Body of pancreas (tissue), 4 donors: ENCODE measurements at regions not wholly inside any gene's neighbourhood (a gene's known extent, or its start where the extent isn't known, plus 50 kb on each side); places are given as distances from the start of the nearest gene placed in this dataset.

Source experiments
- CTCF ChIP-seq, 7 experiments: fragments of 450-650 bp in 4 of 7; fragments of 200-600 bp in 3 of 7; sonication (generic) in 3 of 7; IDR thresholded peaks; one replicate each; pipeline ENCODE4 v1.5.1; 2016 to 2019; ENCODE audit warnings: antibody characterized with exemption in 7 of 7
- POLR2A ChIP-seq, 3 donors: fragments of 450-650 bp; IDR thresholded peaks; one replicate each; pipeline ENCODE4 v1.6.1; 2016; ENCODE audit warnings: antibody characterized with exemption in 3 of 3, mild to moderate bottlenecking in 2 of 3

- TF ChIP-seq CTCF (IDR thresholded peaks at IDR 0.05) (no peak), POLR2A (IDR thresholded peaks at IDR 0.05) (no peak)
Measured at GRCh38 chrX:34470507-34470906, 186.6 kb downstream of the TMEM47 start.
